Mesothelial cell of epicardium (in vitro differentiated cells): ENCODE measurements at regions not wholly inside any gene's neighbourhood (a gene's known extent, or its start where the extent isn't known, plus 50 kb on each side); places are given as distances from the start of the nearest gene placed in this dataset.

Experiments
- DNase-seq, 2 experiments: peaks; one replicate each; pipeline ENCODE4 v3.0.0; 2021; ENCODE audit warnings: low spot score in 2 of 2; ENCODE audit not compliant: unreplicated experiment in 2 of 2
- H3K27ac Mint-ChIP-seq: 2 replicates; pipeline ENCODE4 v1.8.0; 2021; ENCODE audit warnings: mixed read lengths
- H3K27me3 Mint-ChIP-seq: 2 replicates; pipeline ENCODE4 v1.8.0; 2021; ENCODE audit warnings: low read depth, mixed read lengths
- H3K36me3 Mint-ChIP-seq: 2 replicates; pipeline ENCODE4 v1.8.0; 2021; ENCODE audit warnings: mixed read lengths
- H3K4me1 Mint-ChIP-seq: 2 replicates; pipeline ENCODE4 v1.8.0; 2021; ENCODE audit warnings: mixed read lengths
- H3K4me3 Mint-ChIP-seq: 2 replicates; pipeline ENCODE4 v1.8.0; 2021; ENCODE audit warnings: mild to moderate bottlenecking, moderate library complexity, mixed read lengths
- H3K9me3 Mint-ChIP-seq: 2 replicates; pipeline ENCODE4 v1.8.0; 2021; ENCODE audit warnings: mixed read lengths
- CTCF ChIP-seq: fragments of 200-600 bp; sonication (generic); IDR thresholded peaks from one replicate; pipeline ENCODE4 v1.5.0; 2021; ENCODE audit warnings: antibody characterized with exemption; ENCODE audit not compliant: unreplicated experiment

DNA sequence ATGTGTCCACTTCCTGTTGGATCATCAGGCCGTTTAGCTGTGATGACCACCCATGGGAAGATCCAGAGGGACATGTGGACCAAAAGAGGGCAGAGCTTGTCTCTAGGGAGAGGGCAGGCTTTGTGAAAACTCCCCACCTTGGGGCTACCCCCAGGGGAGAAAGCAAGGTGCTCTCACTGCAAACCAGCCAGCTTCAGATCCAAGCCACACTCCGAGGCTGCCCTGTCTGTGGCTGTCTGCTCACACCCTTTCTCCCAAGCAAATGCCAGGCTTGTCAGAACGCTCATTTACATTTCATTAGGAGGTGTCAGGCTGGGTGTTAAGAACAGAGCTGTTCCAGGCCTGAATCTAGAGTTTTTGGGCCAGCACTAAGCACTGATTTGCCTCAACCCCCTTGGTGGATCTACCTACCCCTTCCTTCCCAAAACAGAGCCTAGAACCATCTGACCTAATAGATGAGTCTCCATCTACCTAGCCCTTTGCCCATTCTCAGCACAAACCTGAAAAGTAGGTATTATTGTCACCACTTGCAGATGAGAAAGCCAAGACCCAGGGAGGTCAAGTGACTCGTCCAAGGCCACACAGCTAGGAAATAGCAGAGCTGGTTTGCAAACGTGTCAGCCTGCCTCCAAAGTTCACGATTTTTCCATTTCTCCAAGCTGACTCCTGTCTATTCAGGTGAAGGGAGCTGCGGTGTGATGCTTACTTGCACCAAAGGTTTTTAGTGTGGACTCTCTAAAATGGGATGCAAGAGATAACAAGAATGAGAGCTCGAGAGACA lies 130.9 kb downstream of the EMX2 start:
- TF ChIP-seq CTCF = no peak
- Mint-ChIP-seq H3K36me3 (no peaks in the 10 kb centered on the region), H3K4me1 (peaks cover 12% of the 10 kb centered on the region), H3K27ac (no peak overlapping the region), H3K4me3 (no peak overlapping the region), H3K27me3 (peaks cover 5% of the 10 kb centered on the region), H3K9me3 (no peaks in the 10 kb centered on the region)
- no peak for DNase-seq

GRCh38 chr10:117674201-117674600 lies 131.7 kb downstream of the EMX2 start:
- H3K27me3 Mint-ChIP-seq = peaks cover 9% of the 10 kb centered on the region
- no peak for TF ChIP-seq CTCF
- H3K4me3 Mint-ChIP-seq = no peak overlapping the region
- peaks cover 12% of the 10 kb centered on the region for H3K4me1 Mint-ChIP-seq
- no peaks in the 10 kb centered on the region for H3K36me3 Mint-ChIP-seq
- no peak for DNase-seq
- H3K9me3 Mint-ChIP-seq = no peaks in the 10 kb centered on the region
- no peak overlapping the region for H3K27ac Mint-ChIP-seq

DNA sequence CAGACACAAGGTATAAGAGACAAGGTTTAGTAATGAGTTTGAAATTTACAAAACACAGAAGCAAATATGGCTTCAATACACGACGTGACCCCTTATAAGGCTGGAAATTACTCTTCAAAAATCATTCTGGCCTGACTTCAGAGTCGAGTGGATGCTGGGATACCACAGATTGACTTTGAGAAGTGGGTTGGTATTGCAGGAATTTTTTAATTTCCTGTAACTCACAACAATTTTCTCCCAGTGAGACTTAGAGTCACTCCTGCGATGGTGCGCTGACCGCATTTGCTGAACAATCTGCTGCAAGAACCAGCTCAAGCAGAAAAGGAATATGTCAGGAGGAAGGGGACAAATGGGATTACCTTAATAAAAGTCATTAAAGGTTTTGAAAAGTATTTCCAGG lies 132.1 kb downstream of the EMX2 start:
- no peaks in the 10 kb centered on the region for H3K9me3 Mint-ChIP-seq
- no peak for DNase-seq
- TF ChIP-seq CTCF = no peak
- peaks cover 12% of the 10 kb centered on the region for H3K4me1 Mint-ChIP-seq
- H3K27me3 Mint-ChIP-seq = peaks cover 10% of the 10 kb centered on the region
- no peak overlapping the region for H3K4me3 Mint-ChIP-seq
- H3K27ac Mint-ChIP-seq = no peak overlapping the region
- no peaks in the 10 kb centered on the region for H3K36me3 Mint-ChIP-seq

- H3K4me1 Mint-ChIP-seq = peaks cover 12% of the 10 kb centered on the region
- TF ChIP-seq CTCF = no peak
- H3K27ac Mint-ChIP-seq = no peak overlapping the region
- DNase-seq = no peak
- H3K9me3 Mint-ChIP-seq = no peaks in the 10 kb centered on the region
- peaks cover 11% of the 10 kb centered on the region for H3K27me3 Mint-ChIP-seq
- no peaks in the 10 kb centered on the region for H3K36me3 Mint-ChIP-seq
- no peak overlapping the region for H3K4me3 Mint-ChIP-seq
Measured at GRCh38 chr10:117675514-117676055, 133.0 kb downstream of the EMX2 start.

DNA sequence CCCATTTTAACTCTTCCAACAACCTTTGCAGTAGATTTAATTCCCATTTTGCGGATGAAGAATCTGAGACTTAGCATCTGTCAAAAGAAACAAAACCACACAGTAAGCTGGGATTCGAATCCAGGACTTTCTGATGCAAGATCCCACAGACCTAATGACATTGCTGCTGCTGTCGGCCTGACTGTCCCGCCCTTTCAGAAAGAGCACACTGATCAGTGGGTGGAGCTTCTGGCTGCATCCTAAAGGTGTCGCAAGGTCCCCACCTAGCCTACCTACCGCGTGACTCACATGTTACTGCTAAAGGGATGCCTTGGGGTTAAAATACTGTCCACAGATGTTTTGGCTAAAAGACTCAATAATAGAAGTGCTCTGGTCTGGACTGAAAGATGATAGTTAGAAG lies 134.7 kb downstream of the EMX2 start:
- Mint-ChIP-seq H3K36me3 (no peaks in the 10 kb centered on the region), H3K27ac (no peak overlapping the region), H3K9me3 (no peaks in the 10 kb centered on the region), H3K4me3 (no peak overlapping the region), H3K4me1 (peaks cover 12% of the 10 kb centered on the region), H3K27me3 (peaks cover 11% of the 10 kb centered on the region)
- DNase-seq = no peak
- no peak for TF ChIP-seq CTCF
